NB4 (cell line): ENCODE measurements at regions not wholly inside any gene's neighbourhood (a gene's known extent, or its start where the extent isn't known, plus 50 kb on each side); places are given as distances from the start of the nearest gene placed in this dataset.

ENCODE experiments used
- CTCF ChIP-seq: IDR thresholded peaks from one replicate; pipeline ENCODE4 v1.5.1; 2012; ENCODE audit warnings: low read depth, low read length
- MAX ChIP-seq: IDR thresholded peaks from 2 replicates; pipeline ENCODE4 v1.6.1; 2011; ENCODE audit warnings: low read depth, low read length
- MYC ChIP-seq: IDR thresholded peaks from 2 replicates; pipeline ENCODE4 v1.6.1; 2011; ENCODE audit warnings: low read depth, low read length
- POLR2A ChIP-seq: IDR thresholded peaks from 2 replicates; pipeline ENCODE4 v1.6.1; 2011; ENCODE audit warnings: mild to moderate bottlenecking; ENCODE audit not compliant: insufficient read length; ENCODE audit errors: extremely low read depth

GRCh38 chr4:174154215-174154854 is 129.1 kb downstream of the FBXO8 start:
- no peak for TF ChIP-seq CTCF
- no peak for TF ChIP-seq POLR2A
- TF ChIP-seq MYC: no peak
- no peak for TF ChIP-seq MAX
